HG03097 (cell line): ENCODE measurements at regions not wholly inside any gene's neighbourhood (a gene's known extent, or its start where the extent isn't known, plus 50 kb on each side); places are given as distances from the start of the nearest gene placed in this dataset.
"Not testable (repeated sequence)": the region's sequence is repeated elsewhere in the genome, so short reads cannot be mapped to it uniquely, and the experiment has no call there.

Experiments
- ATAC-seq: cut with Tn5 transposase; IDR thresholded peaks from one replicate; pipeline ENCODE4 v1.9.1; 2021; ENCODE audit not compliant: unreplicated experiment, low FRiP score

GRCh38 chr4:123024710-123025109, 102.3 kb upstream of the NUDT6 start:
- ATAC-seq = no peak

- no peak for ATAC-seq
These were observed 103.0 kb upstream of the NUDT6 start for GRCh38 chr4:123025398-123025797.

GRCh38 chr4:123026015-123026414, 103.6 kb upstream of the NUDT6 start:
- not testable (repeated sequence) for ATAC-seq

DNA sequence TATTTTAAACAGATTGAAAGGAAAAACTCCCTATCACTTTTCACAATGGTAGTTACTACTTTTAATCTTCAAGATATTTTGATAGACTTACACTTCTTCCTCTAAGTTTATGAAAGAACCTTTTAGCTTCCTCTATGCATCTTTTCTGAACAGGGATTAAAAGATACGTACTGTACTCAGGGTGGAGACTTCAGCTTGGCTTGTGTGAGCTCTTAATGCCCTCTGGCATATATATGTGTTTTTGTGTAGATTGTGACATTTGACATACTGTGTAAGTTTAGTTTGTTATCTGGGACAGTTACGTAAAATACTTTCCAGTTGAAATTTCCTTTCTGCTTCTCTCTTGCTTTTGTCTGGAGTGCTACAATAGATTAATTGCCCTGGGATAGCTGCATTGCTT, 109.3 kb upstream of the NUDT6 start:
- no peak for ATAC-seq

DNA sequence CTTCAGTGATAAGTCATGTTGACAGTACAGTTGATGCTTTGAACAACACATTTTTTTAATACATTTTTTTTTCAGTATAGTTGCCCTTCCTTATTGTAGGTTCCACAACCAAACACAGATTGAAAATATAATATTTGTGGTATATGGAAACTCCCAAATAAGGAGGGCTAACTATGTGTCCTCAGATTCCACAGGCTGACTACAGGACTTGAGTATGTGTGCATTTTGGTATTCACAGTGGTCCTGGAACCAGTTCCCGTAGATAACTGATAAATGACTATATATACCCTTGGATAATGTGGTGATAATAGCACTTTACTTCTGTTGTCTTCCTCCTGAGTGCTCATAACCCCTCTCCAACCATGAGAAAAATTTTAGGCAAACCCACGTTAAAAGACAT, 111.6 kb upstream of the NUDT6 start:
- no peak for ATAC-seq

- ATAC-seq = no peak
These were observed 112.8 kb upstream of the NUDT6 start for GRCh38 chr4:123035239-123035638.

DNA sequence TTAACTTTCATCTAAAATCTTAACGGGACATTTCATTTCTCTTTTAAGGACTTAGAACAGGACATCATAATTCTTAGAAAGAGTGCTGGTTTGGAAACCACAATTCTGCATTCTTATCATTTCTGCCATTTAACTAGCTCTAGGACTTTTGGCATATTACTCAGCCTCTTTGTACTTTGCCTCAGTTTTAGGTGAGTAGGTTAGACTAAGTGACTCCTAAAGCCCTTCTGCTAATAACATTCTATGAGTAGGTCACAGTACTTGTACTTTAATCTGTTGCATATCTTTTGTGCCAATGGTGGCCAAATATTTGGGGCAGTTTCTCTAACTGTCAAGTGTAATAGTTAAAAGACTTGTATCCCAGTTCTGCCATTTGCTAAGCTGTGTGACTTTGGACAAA, 115.4 kb upstream of the NUDT6 start:
- no peak for ATAC-seq

- no peak for ATAC-seq
These were observed 119.7 kb upstream of the NUDT6 start for GRCh38 chr4:123042095-123042494.

DNA sequence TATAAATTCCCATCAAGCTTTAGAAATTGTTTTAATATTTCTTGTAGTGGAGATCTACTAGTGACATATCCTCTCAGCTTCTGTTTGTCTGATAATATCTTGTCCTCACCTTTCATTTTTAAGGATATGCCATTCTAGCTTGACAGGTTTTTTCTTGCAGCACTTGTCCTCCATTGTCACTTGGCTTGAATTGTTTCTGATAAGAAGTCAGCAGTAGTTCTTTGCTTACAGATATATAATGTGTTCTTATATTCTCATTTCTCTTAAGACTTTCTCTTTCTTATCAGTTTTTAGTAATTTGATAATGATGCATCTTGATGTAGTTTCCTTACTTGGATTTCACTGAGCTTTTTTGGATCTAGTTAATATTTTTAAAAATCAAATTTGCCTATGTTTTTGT, 120.6 kb upstream of the NUDT6 start:
- no peak for ATAC-seq

- no peak for ATAC-seq
These were observed 121.5 kb upstream of the NUDT6 start for GRCh38 chr4:123043793-123044425.

GRCh38 chr4:123046096-123046495, 123.7 kb upstream of the NUDT6 start:
- no peak for ATAC-seq

GRCh38 chr4:123050018-123050417, 127.6 kb upstream of the NUDT6 start:
- no peak for ATAC-seq

DNA sequence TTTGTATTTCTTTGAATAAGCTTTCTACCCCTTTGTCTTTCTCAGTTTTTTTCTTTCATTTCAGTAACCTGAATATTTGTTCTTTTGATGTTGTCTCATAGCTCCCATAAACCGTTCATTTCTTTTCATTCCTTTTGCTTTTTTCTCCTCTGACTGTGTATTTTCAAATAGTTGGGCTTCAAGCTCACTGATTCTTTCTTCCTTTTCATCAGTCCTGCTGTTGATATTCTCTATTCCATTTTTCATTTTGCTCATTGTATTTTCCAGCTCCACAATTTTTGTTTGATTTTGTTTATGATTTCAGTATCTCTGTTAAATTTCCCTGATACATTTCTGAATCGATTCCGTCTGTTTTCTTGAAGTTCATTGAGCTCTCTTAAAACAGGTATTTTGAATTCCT, 129.6 kb upstream of the NUDT6 start:
- ATAC-seq = no peak

DNA sequence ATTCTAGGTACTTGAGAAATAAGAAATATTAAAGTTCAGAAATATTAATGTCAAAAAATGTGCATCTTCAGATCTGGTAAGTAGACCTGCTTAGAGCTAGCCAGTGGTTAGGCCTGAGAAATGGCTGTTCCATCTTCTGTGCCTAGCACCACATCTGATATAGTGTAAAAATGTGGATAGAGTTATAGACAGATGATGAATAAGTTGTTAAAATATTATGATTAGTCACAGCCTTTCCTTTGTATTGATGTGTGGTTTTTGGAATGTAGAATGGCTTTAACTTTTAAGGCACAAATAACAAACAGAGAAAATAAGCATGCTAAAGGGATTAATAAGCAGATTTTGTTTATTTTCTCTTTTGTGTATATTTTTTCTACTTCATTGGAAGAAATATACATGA, 133.5 kb upstream of the NUDT6 start:
- ATAC-seq = no peak

GRCh38 chr4:123060039-123060770, 137.8 kb upstream of the NUDT6 start:
- ATAC-seq = no peak

GRCh38 chr4:123064390-123064789, 142.0 kb upstream of the NUDT6 start:
- ATAC-seq = no peak

DNA sequence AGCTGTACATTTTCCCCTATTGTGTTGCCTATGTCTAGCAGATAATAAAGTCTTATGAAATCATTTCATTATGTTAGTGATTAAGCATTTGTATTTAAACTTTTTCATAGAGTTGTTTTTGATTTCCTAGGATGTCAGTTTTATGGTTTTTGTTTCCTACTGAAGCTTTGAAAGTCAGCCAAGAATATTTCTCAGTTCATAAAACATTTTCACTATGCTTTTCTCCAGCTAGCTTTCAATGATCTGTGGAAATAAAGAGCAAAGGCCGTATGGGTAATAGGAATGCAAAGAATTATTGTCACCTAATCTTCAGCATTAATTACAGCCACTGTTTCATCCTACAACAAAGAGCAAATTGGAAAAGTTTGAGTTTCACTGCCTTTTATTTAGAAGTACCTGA, 145.7 kb upstream of the NUDT6 start:
- ATAC-seq = no peak

DNA sequence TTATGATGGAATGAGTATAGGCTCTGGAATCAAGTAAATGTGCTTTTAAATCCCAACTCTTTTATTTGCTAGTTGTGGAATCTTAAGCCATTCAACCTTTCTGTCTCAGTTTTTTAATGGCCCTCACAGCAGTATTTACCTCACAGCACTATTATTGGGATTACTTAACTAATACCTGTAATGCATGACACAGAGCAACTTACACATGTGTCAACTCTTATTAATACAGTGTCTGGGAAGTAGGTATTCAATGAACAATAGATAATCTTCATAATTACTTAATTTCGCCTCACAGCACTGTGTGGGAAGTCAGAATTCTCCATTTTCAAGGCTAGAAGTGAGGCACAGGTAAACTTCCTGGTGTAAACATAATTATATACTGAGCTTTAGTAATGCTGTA, 149.7 kb upstream of the NUDT6 start:
- ATAC-seq = no peak

GRCh38 chr4:123073650-123074049, 151.3 kb upstream of the NUDT6 start:
- ATAC-seq = no peak

DNA sequence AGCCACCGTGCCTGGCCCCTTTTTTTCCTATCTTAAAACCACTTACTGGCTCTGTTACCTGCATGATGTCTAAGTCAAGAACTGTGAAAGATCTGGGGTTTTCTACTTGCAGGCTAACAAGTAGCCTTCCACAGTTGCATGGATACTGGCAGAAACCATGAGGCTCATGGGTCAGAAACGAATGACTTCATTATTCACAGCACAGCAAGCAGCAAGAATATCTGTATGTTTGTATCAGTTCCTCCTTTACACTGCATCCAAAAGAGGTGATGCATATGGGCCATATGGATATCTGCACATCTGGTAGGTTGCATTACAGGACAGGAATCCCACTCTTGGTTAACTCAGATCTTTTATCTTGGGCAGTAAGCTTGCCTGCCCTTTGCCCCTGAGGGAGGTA, 154.9 kb upstream of the NUDT6 start:
- ATAC-seq = no peak

DNA sequence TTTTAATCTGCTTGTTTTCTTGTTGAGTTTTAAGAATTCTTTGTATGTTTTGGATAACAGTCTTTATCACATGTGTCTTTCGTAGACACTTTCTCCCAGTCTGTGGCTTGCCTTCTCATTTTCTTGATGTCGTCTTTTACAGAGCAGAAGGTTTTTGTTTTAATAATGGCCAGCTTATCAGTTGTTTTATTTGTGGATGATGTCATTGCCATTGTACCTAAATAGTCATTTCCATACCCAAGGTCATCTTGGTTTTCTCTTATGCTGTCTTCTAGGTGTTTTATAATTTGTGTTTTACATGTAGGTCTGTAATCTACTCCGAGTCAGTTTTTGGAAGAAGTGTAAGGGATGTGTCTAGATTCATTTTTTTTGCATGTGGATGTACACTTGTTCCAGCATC, 159.6 kb upstream of the NUDT6 start:
- ATAC-seq = no peak

GRCh38 chr4:123083646-123084045, 161.2 kb upstream of the NUDT6 start:
- no peak for ATAC-seq

GRCh38 chr4:123088501-123088900, 166.1 kb upstream of the NUDT6 start:
- ATAC-seq = no peak
